ENCODE measurements at regions not wholly inside any gene's neighbourhood (a gene's known extent, or its start where the extent isn't known, plus 50 kb on each side); places are given as distances from the start of the nearest gene placed in this dataset.
A peak's percentile ranks its signal among the peaks of the same experiment; 100 is the strongest.

- no peak overlapping the region for H3K4me3 ChIP-seq (ENCODE audit: low read depth, low read length)
- no peaks in the 10 kb centered on the region for H3K27me3 ChIP-seq (ENCODE audit: control insufficient read depth, insufficient read depth, low read length)
- H3K36me3 ChIP-seq (ENCODE audit: control insufficient read depth, insufficient read depth, low read length) = no peaks in the 10 kb centered on the region
- DNase-seq (ENCODE audit: low read depth) = no peak
- TF ChIP-seq CTCF (IDR thresholded peaks at IDR 0.05; ENCODE audit: insufficient read depth, low read length, poor library complexity, severe bottlenecking) = no peak
These were observed 275.8 kb downstream of the MN1 start for GRCh38 chr22:27525711-27526110.

- no peaks in the 10 kb centered on the region for H3K27me3 ChIP-seq (ENCODE audit: control insufficient read depth, insufficient read depth, low read length)
- DNase-seq (ENCODE audit: low read depth) = no peak
- H3K36me3 ChIP-seq (ENCODE audit: control insufficient read depth, insufficient read depth, low read length) = no peaks in the 10 kb centered on the region
- H3K4me3 ChIP-seq (ENCODE audit: low read depth, low read length) = no peak overlapping the region
- TF ChIP-seq CTCF (IDR thresholded peaks at IDR 0.05; ENCODE audit: insufficient read depth, low read length, poor library complexity, severe bottlenecking) = no peak
These were observed 274.7 kb downstream of the MN1 start for GRCh38 chr22:27526901-27527300.

DNA sequence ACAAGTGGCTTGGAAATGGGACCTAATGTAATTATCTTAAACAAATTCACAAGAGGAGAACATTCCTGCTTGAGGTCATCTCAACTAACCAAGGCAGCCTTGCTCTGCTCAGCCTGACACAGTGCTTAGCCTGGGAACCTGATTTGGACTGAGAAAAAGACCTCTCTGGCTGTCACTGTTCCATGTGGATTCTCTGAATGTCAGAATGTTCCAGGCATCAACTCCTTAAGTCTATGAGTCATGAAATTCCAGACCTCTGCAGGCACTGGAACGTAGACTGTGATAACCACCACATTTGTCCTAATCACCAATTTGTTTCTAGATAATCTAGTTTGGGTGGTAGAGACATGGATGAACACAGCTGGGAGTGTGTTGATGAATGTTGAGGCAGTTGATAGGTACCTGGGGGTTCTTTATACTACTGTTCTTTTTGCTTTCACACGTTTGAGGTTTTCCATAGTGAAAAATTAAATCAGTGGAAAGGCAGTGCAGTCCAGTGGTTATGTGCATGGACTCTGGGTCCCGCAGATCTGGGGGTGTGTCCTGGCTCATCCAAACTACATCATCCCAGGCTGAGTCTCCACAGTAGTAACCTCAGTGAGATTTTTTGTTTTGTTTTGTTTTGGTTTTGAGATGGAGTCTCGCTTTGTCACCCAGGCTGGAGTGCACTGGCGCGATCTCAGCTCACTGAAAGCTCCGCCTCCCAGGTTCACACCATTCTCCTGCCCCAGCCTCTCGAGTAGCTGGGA is 269.6 kb downstream of the MN1 start:
- no peak overlapping the region for H3K4me3 ChIP-seq (ENCODE audit: low read depth, low read length)
- no peaks in the 10 kb centered on the region for H3K27me3 ChIP-seq (ENCODE audit: control insufficient read depth, insufficient read depth, low read length)
- no peaks in the 10 kb centered on the region for H3K36me3 ChIP-seq (ENCODE audit: control insufficient read depth, insufficient read depth, low read length)
- peak; percentile 67 for DNase-seq (ENCODE audit: low read depth)
- no peak for TF ChIP-seq CTCF (IDR thresholded peaks at IDR 0.05; ENCODE audit: insufficient read depth, low read length, poor library complexity, severe bottlenecking)

DNA sequence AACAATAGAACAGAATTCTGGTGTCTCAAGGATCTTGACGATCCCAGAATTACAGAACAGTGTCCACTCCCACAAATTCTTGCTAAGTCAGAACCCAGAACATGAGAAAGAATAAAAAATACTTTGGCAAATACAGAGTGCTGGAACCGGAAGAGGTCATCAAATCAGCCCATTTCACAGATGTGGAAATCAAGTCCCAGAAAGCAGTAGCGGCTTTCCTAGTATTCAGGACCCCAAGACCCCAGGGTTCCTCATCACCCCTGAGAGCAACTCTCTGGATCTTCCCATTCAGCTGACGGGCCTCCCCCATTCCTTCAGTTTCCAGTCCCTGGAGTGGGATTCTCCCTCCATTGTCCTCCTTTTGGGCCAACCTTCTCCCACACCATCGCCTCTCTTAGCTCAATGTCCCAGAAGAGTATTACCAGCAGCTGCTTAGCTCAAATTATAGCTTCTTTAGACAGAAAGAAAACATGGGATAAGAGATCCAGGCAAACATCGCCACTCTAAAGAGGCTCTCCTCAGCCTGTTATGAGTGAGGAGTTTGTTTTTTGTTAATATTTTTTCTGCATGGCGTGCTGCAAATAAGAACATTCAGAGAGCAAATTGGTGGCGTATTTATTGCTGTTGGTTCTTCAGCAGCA is 268.3 kb downstream of the MN1 start:
- H3K27me3 ChIP-seq (ENCODE audit: control insufficient read depth, insufficient read depth, low read length) = no peaks in the 10 kb centered on the region
- no peak for TF ChIP-seq CTCF (IDR thresholded peaks at IDR 0.05; ENCODE audit: insufficient read depth, low read length, poor library complexity, severe bottlenecking)
- H3K4me3 ChIP-seq (ENCODE audit: low read depth, low read length) = no peak overlapping the region
- H3K36me3 ChIP-seq (ENCODE audit: control insufficient read depth, insufficient read depth, low read length) = no peaks in the 10 kb centered on the region
- DNase-seq (ENCODE audit: low read depth) = no peak

DNA sequence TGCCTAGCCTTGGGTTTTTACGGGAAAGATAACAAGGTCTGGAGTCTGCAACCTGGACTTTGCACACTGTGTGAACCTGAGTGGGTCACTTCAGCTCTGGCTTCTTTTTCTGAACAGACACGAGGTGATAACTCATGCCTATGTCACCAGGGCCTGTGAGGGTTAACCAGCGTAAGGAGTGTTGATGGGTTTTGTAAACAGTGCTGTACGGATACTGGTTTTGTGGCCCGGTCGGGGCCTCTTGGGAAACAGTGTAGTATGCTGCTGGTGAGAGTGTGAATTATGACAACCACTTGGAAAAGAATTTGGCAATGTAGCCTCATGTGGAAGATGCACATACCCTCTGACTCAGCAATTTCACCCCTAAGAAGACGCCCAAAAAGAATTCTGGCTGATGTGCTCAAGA is 266.8 kb downstream of the MN1 start:
- no peaks in the 10 kb centered on the region for H3K27me3 ChIP-seq (ENCODE audit: control insufficient read depth, insufficient read depth, low read length)
- TF ChIP-seq CTCF (IDR thresholded peaks at IDR 0.05; ENCODE audit: insufficient read depth, low read length, poor library complexity, severe bottlenecking) = no peak
- H3K4me3 ChIP-seq (ENCODE audit: low read depth, low read length) = no peak overlapping the region
- H3K36me3 ChIP-seq (ENCODE audit: control insufficient read depth, insufficient read depth, low read length) = no peaks in the 10 kb centered on the region
- DNase-seq (ENCODE audit: low read depth) = no peak

All from kidney epithelial cell (primary cell).